HEK293T (cell line): ENCODE measurements at regions not wholly inside any gene's neighbourhood (a gene's known extent, or its start where the extent isn't known, plus 50 kb on each side); places are given as distances from the start of the nearest gene placed in this dataset.
"Not testable (repeated sequence)": the region's sequence is repeated elsewhere in the genome, so short reads cannot be mapped to it uniquely, and the experiment has no call there.

ENCODE experiments used
- CTCF ChIA-PET: fragments of 350-600 bp; formaldehyde crosslinking; extraction: SDS; loops from one replicate; lab custom pipeline; 2021; ENCODE audit warnings: antibody characterized with exemption, inconsistent platforms; lab: Yijun Ruan, JAX
- POLR2A ChIA-PET: fragments of 350-600 bp; formaldehyde crosslinking; extraction: SDS; loops from one replicate; lab custom pipeline; 2020; ENCODE audit warnings: antibody characterized with exemption, inconsistent platforms; lab: Yijun Ruan, JAX
- DNase-seq: peaks from one replicate; pipeline ENCODE4 v3.0.0; 2012; ENCODE audit warnings: mixed read lengths; ENCODE audit errors: extremely low spot score
- FOXA1 ChIP-seq: fragments of 450-650 bp; IDR thresholded peaks from 2 replicates; pipeline ENCODE4 v1.6.1; 2016; ENCODE audit warnings: mild to moderate bottlenecking
- FOXK2 ChIP-seq: fragments of 450-650 bp; IDR thresholded peaks from 2 replicates; pipeline ENCODE4 v1.6.1; 2016; ENCODE audit warnings: mild to moderate bottlenecking
- FOXM1 ChIP-seq: fragments of 450-650 bp; IDR thresholded peaks from 2 replicates; pipeline ENCODE4 v1.6.1; 2017; ENCODE audit warnings: mild to moderate bottlenecking, borderline replicate concordance
- L3MBTL2 ChIP-seq: fragments of 450-650 bp; conservative IDR thresholded peaks from 2 replicates; pipeline ENCODE4 v1.6.1; 2016; ENCODE audit warnings: mild to moderate bottlenecking
- LEF1 ChIP-seq: fragments of 450-650 bp; IDR thresholded peaks from 2 replicates; pipeline ENCODE4 v1.6.1; 2017; ENCODE audit warnings: mild to moderate bottlenecking, borderline replicate concordance
- SP1 ChIP-seq: fragments of 450-650 bp; IDR thresholded peaks from 2 replicates; pipeline ENCODE4 v1.6.1; 2017
- TARDBP ChIP-seq: fragments of 450-650 bp; IDR thresholded peaks from 2 replicates; pipeline ENCODE4 v1.6.1; 2016
- TF ChIP-seq, protein P1 (sequence below): fragments of 450-650 bp; IDR thresholded peaks from 2 replicates; pipeline ENCODE4 v1.6.1; 2016

DNA sequence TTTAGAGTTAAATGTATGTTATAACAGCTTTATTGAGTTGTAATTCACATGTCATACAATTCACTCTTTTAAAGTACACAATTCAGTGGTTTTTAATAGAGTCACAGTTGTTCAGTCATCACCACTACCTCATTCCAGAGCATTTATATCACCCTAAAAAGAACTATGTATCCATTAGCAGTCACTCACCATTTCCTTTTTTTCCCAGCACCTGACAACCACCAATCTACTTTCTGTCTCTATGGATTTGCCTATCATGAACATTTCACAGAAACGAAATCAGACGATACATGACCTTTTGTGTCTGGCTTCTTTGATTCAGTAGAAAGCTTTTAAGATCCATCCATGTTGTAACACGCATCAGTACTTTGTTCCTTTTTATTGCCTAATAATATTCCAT is 52.9 kb upstream of the FRAS1 start:
- ChIA-PET CTCF (interaction anchor here (1.4 kb wide), 1 partner anchor 10 kb away, joined by 3 read pairs; no protein-coding TSS in a partner anchor), POLR2A (no interaction called here)
- DNase-seq: no peak
- no peak for TF ChIP-seq LEF1
- TF ChIP-seq, protein P1, sequence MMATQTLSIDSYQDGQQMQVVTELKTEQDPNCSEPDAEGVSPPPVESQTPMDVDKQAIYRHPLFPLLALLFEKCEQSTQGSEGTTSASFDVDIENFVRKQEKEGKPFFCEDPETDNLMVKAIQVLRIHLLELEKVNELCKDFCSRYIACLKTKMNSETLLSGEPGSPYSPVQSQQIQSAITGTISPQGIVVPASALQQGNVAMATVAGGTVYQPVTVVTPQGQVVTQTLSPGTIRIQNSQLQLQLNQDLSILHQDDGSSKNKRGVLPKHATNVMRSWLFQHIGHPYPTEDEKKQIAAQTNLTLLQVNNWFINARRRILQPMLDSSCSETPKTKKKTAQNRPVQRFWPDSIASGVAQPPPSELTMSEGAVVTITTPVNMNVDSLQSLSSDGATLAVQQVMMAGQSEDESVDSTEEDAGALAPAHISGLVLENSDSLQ: no peak
- TF ChIP-seq L3MBTL2: no peak

DNA sequence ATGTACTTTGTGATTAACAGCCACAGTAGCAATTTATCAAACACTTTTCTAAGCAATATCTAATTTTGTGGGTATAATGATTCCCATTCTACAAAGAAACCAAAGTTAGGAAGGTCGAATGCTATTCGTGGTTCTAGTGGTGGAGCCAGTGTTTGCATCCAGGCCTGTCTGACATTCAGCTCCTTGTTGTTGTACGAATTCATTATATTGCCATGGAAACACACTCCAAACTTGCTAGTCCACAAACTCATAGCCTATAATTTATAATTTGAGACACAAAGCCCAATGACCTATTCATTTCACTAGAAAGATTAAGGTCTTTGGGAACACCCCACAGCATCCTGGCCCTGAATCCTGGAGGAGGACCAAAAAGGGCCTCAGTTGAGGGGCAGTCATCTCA is 52.0 kb upstream of the FRAS1 start:
- TF ChIP-seq FOXA1 (no peak), FOXK2 (no peak), FOXM1 (no peak), SP1 (no peak), TARDBP (no peak)
- TF ChIP-seq, protein P1: no peak
- ChIA-PET POLR2A (no interaction called here), CTCF (interaction anchor here (1.4 kb wide), 1 partner anchor 11 kb away, joined by 3 read pairs; no protein-coding TSS in a partner anchor)
- no peak for DNase-seq

DNA sequence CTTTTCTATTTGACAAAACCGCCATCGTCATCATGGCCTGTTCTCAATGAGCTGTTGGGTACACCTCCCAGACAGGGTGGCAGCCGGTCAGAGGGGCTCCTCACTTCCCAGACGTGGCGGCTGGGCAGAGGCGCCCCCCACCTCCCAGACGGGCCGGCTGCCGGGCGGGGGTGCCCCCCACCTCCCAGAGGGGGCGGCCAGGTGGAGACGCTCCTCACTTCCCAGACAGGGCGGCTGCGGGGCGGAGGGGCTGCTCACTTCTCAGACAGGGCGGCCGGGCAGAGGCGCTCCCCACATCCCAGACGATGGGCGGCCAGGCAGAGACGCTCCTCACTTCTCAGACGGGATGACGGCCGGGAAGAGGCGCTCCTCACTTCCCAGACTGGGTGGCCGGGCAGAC is 50.1 kb upstream of the FRAS1 start:
- POLR2A ChIA-PET, DNase-seq, CTCF ChIA-PET: not testable (repeated sequence)
